HEK293T (cell line): ENCODE measurements at regions not wholly inside any gene's neighbourhood (a gene's known extent, or its start where the extent isn't known, plus 50 kb on each side); places are given as distances from the start of the nearest gene placed in this dataset.

Experiments
- CTCF ChIA-PET: fragments of 350-600 bp; formaldehyde crosslinking; extraction: SDS; loops from one replicate; lab custom pipeline; 2021; ENCODE audit warnings: antibody characterized with exemption, inconsistent platforms; lab: Yijun Ruan, JAX
- POLR2A ChIA-PET: fragments of 350-600 bp; formaldehyde crosslinking; extraction: SDS; loops from one replicate; lab custom pipeline; 2020; ENCODE audit warnings: antibody characterized with exemption, inconsistent platforms; lab: Yijun Ruan, JAX
- DNase-seq: peaks from one replicate; pipeline ENCODE4 v3.0.0; 2012; ENCODE audit warnings: mixed read lengths; ENCODE audit errors: extremely low spot score
- ARNT ChIP-seq: fragments of 450-650 bp; IDR thresholded peaks from 2 replicates; pipeline ENCODE4 v1.6.1; 2017; ENCODE audit warnings: mild to moderate bottlenecking
- BHLHE40 ChIP-seq: fragments of 450-650 bp; IDR thresholded peaks from 2 replicates; pipeline ENCODE4 v1.6.1; 2016; ENCODE audit warnings: mild to moderate bottlenecking, moderate library complexity, borderline replicate concordance
- CTBP1 ChIP-seq: fragments of 450-650 bp; IDR thresholded peaks from 2 replicates; pipeline ENCODE4 v1.6.1; 2016; ENCODE audit warnings: borderline replicate concordance
- ELF4 ChIP-seq: fragments of 450-650 bp; IDR thresholded peaks from 2 replicates; pipeline ENCODE4 v1.6.1; 2017; ENCODE audit warnings: antibody characterized with exemption
- FOXA1 ChIP-seq: fragments of 450-650 bp; IDR thresholded peaks from 2 replicates; pipeline ENCODE4 v1.6.1; 2016; ENCODE audit warnings: mild to moderate bottlenecking
- FOXK2 ChIP-seq: fragments of 450-650 bp; IDR thresholded peaks from 2 replicates; pipeline ENCODE4 v1.6.1; 2016; ENCODE audit warnings: mild to moderate bottlenecking
- FOXM1 ChIP-seq: fragments of 450-650 bp; IDR thresholded peaks from 2 replicates; pipeline ENCODE4 v1.6.1; 2017; ENCODE audit warnings: mild to moderate bottlenecking, borderline replicate concordance
- HDGF ChIP-seq: fragments of 450-650 bp; IDR thresholded peaks from 2 replicates; pipeline ENCODE4 v1.6.1; 2017; ENCODE audit warnings: antibody characterized with exemption, borderline replicate concordance
- L3MBTL2 ChIP-seq: fragments of 450-650 bp; conservative IDR thresholded peaks from 2 replicates; pipeline ENCODE4 v1.6.1; 2016; ENCODE audit warnings: mild to moderate bottlenecking
- LEF1 ChIP-seq: fragments of 450-650 bp; IDR thresholded peaks from 2 replicates; pipeline ENCODE4 v1.6.1; 2017; ENCODE audit warnings: mild to moderate bottlenecking, borderline replicate concordance
- NFRKB ChIP-seq: fragments of 450-650 bp; IDR thresholded peaks from 2 replicates; pipeline ENCODE4 v1.6.1; 2016; ENCODE audit warnings: mild to moderate bottlenecking, moderate library complexity
- SP1 ChIP-seq: fragments of 450-650 bp; IDR thresholded peaks from 2 replicates; pipeline ENCODE4 v1.6.1; 2017
- SUZ12 ChIP-seq: fragments of 450-650 bp; IDR thresholded peaks from 2 replicates; pipeline ENCODE4 v1.6.1; 2016; ENCODE audit warnings: mild to moderate bottlenecking
- TARDBP ChIP-seq: fragments of 450-650 bp; IDR thresholded peaks from 2 replicates; pipeline ENCODE4 v1.6.1; 2016
- ZNF384 ChIP-seq: fragments of 450-650 bp; IDR thresholded peaks from 2 replicates; pipeline ENCODE4 v1.6.1; 2016
- TF ChIP-seq, protein P1 (sequence below): fragments of 450-650 bp; IDR thresholded peaks from 2 replicates; pipeline ENCODE4 v1.6.1; 2016

DNA sequence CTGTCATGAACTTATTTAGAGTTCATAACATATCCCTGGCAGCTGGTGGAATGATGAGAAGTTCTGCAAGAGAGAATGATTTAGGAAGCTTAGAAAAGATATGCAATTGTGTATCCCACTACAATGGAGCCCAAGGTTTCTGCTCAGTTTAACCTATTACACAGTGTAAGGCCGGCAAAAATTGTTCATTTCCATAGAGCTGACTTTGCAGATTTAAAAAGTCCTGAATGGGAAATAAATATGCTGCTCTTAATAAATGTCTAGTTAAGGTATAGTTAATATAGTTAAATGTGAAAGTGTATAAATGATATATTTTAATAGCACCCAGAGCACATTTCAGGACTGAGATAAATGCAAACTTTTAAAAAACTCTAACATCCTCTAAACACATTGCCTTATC lies 149.9 kb downstream of the EVX1 start:
- DNase-seq, result no peak
- no peak for TF ChIP-seq SUZ12
- TF ChIP-seq TARDBP, result no peak
- TF ChIP-seq LEF1, result no peak
- no peak for TF ChIP-seq FOXK2
- CTCF ChIA-PET, result interaction anchor here (0.7 kb wide), 1 partner anchor 14 kb away, joined by 3 read pairs; no protein-coding TSS in a partner anchor
- POLR2A ChIA-PET, result no interaction called here

DNA sequence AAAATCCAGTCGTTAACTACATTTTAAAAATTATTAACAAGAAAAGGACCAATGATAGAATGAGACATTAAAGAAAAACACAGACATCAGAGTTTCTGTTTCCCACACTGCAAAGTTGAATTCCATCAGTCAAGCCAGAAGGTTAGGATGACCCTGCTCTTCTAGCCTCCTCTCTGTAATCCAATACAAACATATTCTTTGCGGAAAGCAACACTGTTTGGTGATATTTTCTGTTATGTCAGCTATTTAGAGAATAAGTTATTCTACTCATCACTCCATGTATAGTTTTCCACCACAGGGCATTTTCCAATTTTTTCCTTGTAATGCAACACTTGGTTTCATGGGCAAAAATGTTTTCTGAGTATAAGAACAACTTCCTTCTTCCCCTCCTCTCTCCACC lies 152.3 kb downstream of the EVX1 start:
- ChIA-PET CTCF (interaction anchor here (0.6 kb wide), 1 partner anchor 122 kb away, joined by 4 read pairs; no protein-coding TSS in a partner anchor), POLR2A (no interaction called here)
- DNase-seq, result no peak
- TF ChIP-seq L3MBTL2, result no peak
- TF ChIP-seq SUZ12, result no peak
- no peak for TF ChIP-seq FOXA1
- TF ChIP-seq ZNF384, result no peak
- TF ChIP-seq ELF4, result no peak
- no peak for TF ChIP-seq CTBP1
- no peak for TF ChIP-seq NFRKB
- no peak for TF ChIP-seq BHLHE40
- no peak for TF ChIP-seq FOXK2
- TF ChIP-seq HDGF, result no peak

DNA sequence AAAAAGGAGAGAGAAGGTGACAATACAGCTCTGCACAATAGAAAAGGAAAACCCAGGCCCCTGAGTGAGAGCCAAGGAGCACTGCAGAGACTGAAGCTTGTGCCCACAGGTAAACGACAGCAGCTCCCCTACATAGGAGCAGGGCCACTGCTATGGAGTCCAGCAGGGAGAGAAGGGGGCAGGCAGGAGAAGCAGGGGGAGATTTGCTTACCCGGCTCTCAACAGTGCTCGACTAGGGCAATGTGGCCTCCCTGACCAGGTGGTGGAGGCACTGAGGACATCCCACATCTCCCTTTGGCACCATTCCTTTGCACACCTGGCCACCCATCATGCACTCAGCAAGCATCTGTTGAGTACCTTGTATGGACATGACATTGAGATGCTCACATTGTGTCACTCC lies 153.0 kb downstream of the EVX1 start:
- no peak for DNase-seq
- ChIA-PET CTCF (no interaction called here), POLR2A (no interaction called here)
- no peak for TF ChIP-seq SP1
- TF ChIP-seq FOXK2, result no peak
- TF ChIP-seq CTBP1, result no peak
- no peak for TF ChIP-seq L3MBTL2
- no peak for TF ChIP-seq BHLHE40
- no peak for TF ChIP-seq ELF4
- no peak for TF ChIP-seq FOXA1
- no peak for TF ChIP-seq ZNF384
- no peak for TF ChIP-seq NFRKB
- TF ChIP-seq ARNT, result no peak

DNA sequence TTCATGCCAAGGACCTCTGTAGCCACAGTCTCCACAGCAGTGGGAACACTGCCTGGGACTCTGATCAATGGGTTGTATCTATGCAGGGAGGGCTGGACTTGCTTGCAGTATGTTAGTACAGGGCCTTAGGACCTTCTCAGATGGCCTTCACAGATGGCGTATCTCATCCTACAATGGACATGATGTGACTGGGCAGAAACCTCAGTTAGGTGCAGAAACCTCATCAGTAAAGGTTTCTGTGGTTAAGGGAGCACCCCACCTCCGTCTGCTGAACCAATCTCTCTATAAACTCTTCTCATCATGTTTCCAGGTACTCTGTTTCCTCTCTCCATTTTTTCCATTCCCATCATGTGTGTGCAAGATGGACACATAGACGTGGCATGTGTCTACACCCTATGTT lies 154.9 kb downstream of the EVX1 start:
- ChIA-PET POLR2A (no interaction called here), CTCF (interaction anchor here (1.4 kb wide), 1 partner anchor 9 kb away, joined by 4 read pairs; no protein-coding TSS in a partner anchor)
- TF ChIP-seq ARNT (no peak), ELF4 (no peak)
- DNase-seq, result no peak

DNA sequence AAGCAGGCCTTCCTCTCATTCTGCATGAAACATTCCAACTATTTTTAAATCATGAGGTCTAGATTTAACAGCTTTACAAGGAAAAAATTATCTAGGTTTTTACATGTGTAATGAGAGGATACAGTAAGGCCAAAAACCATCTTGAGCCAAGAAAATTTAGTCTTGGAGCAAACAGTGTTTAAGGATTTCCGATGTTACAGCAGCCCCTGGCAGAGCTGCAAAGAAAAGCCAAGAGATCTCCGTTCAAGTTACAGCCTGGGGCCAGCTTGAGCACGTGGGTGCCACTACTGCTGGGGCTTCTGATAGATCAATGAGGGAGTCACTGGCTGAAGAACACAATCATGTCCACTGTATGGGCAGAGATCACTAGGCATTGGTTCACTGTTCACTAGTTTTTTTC lies 156.2 kb downstream of the EVX1 start:
- no peak for TF ChIP-seq SP1
- no peak for TF ChIP-seq ARNT
- TF ChIP-seq FOXM1, result no peak
- TF ChIP-seq TARDBP, result no peak
- no peak for TF ChIP-seq SUZ12
- TF ChIP-seq CTBP1, result no peak
- POLR2A ChIA-PET, result no interaction called here
- DNase-seq, result no peak
- CTCF ChIA-PET, result interaction anchor here (1.4 kb wide), 1 partner anchor 10 kb away, joined by 4 read pairs; no protein-coding TSS in a partner anchor

DNA sequence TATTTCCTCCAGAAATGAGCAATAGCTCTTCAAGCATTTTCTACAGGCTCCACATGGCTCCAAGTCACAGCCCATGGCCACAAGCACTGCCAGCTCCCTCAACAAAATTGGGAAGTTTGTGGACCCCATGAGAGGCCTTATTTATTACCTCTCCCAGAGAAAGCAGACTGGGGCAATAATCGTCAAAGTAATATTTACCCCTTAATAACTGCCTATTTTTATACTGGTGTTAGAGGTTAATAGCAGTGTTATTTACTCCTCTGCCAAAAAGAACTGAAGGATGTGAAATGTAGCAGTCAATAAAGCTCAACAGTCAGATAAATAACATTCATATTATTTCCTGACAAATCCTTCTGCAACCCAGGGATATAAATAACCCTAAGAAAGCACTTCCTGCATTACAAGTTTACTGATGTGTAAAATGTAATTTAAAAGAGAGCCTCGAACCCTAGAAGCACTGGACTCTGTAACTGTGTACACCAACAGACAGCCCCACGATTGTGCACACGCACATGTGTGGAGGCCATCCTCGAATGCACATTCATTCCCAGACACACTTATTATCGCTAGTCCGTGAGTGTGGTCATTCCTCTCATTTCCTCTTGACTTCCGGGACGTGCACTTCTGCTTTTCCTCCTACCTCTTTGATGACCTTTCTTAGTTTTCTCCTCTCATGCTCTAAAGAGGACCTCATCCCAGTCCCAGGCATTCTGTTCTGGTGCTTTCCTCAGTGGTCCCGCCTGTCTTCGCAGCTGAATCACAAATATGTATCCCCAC lies 157.4 kb downstream of the EVX1 start:
- POLR2A ChIA-PET, result no interaction called here
- CTCF ChIA-PET, result no interaction called here
- no peak for TF ChIP-seq FOXM1
- TF ChIP-seq BHLHE40, result no peak
- TF ChIP-seq TARDBP, result no peak
- no peak for TF ChIP-seq NFRKB
- TF ChIP-seq HDGF, result no peak
- no peak for TF ChIP-seq L3MBTL2
- TF ChIP-seq ZNF384, result no peak
- DNase-seq, result no peak

DNA sequence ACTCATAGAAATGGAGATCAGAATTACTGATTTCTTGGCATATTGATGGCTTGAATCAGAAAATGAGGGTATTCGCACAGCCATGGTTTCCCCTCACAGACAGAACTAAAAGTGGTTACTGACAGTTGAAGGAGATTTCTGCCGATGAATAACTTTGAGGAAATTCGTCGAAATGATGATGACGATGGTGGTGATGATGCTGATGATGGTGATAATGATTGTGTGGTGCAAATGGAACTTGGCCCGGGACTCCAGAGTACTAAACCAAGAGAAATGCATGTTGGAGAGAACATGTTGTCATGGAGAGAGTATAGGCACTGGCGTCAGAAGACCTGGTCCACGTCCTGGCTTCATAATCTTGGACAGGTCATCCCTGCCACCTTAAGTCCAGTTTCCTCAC lies 163.2 kb downstream of the EVX1 start:
- ChIA-PET CTCF (no interaction called here), POLR2A (no interaction called here)
- TF ChIP-seq FOXM1 (no peak), TARDBP (no peak), NFRKB (no peak), ELF4 (no peak), CTBP1 (no peak), LEF1 (no peak), FOXA1 (no peak), L3MBTL2 (no peak), HDGF (no peak), BHLHE40 (no peak), SUZ12 (no peak), FOXK2 (no peak), ARNT (no peak), SP1 (no peak), ZNF384 (no peak)
- TF ChIP-seq, protein P1, sequence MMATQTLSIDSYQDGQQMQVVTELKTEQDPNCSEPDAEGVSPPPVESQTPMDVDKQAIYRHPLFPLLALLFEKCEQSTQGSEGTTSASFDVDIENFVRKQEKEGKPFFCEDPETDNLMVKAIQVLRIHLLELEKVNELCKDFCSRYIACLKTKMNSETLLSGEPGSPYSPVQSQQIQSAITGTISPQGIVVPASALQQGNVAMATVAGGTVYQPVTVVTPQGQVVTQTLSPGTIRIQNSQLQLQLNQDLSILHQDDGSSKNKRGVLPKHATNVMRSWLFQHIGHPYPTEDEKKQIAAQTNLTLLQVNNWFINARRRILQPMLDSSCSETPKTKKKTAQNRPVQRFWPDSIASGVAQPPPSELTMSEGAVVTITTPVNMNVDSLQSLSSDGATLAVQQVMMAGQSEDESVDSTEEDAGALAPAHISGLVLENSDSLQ, result no peak
- DNase-seq, result no peak

DNA sequence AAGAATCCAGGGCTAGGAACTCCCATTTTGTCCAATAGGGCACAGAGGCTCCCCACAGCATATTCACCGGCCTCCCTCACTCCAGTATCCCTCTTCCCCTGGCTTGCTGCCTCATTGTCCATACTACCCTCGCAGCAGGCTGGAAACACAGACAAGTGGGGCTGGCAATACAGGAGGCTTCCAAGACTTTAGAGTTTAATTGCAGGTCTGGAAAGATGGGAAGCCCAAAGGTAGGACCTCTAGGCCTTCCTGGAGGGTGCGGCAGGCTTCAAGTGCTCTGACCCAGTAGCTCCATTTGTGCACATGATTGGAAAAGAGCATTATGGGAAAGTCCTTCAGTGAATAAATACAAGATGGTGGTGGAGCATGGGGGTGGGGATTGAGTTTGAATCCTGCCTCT lies 166.7 kb downstream of the EVX1 start:
- no peak for TF ChIP-seq FOXM1
- TF ChIP-seq TARDBP, result no peak
- no peak for TF ChIP-seq L3MBTL2
- CTCF ChIA-PET, result interaction anchor here (0.6 kb wide), 1 partner anchor 39 kb away, joined by 4 read pairs; no protein-coding TSS in a partner anchor
- no peak for DNase-seq
- POLR2A ChIA-PET, result no interaction called here
